HepG2 (cell line): ENCODE measurements at regions not wholly inside any gene's neighbourhood (a gene's known extent, or its start where the extent isn't known, plus 50 kb on each side); places are given as distances from the start of the nearest gene placed in this dataset.

Source experiments
- ATAC-seq: fragments of 200-7000 bp; cut with Tn5 transposase; 3 replicates; pipeline ENCODE4 v1.9.1; 2020; ENCODE audit warnings: mild to moderate bottlenecking, moderate library complexity
- BruUV-seq: library from RNA; stranded (reverse); fragments of 400-500 nt; replicated peaks from 2 replicates; lab custom pipeline; 2021; lab: Mats Ljungman, UMichigan
- CTCF ChIA-PET: fragments of 300-600 bp; formaldehyde crosslinking; extraction: SDS; loops from one replicate; lab custom pipeline; 2021; ENCODE audit warnings: low total read pairs, inconsistent platforms, low intra/inter-chr PET ratio; lab: Yijun Ruan, JAX
- POLR2A ChIA-PET: fragments of 350-600 bp; sonication (Branson Sonifier 250); formaldehyde crosslinking; loops from one replicate; lab custom pipeline; 2020; ENCODE audit warnings: antibody characterized with exemption, inconsistent platforms; lab: Yijun Ruan, JAX
- DNase-seq: peaks from one replicate; pipeline ENCODE4 v3.0.0-alpha.2; 2015; ENCODE audit warnings: low spot score
- FAIRE-seq: peaks from 3 replicates; lab custom pipeline; 2011; peaks lifted over from hg19 to GRCh38; lab: Jason Lieb, UNC
- H2AFZ ChIP-seq: one replicate; pipeline ENCODE4 v1.6.1; 2011; ENCODE audit warnings: low read length, inconsistent platforms
- H3K27ac ChIP-seq: fragments of 300-600 bp; 3 replicates; pipeline ENCODE4 v1.8.0; 2011; ENCODE audit warnings: mixed run types, mild to moderate bottlenecking, mixed read lengths, low read length, inconsistent platforms; ENCODE audit not compliant: insufficient read depth; ENCODE audit errors: extremely low read length
- H3K27me3 ChIP-seq, 2 experiments: fragments of 200-600 bp in 1 of 2; 2 replicates in 1 of 2; 3 replicates in 1 of 2; pipeline versions ENCODE4 v1.6.0 to v1.8.0; 2011; ENCODE audit warnings: low read length in 2 of 2, mild to moderate bottlenecking in 2 of 2, moderate library complexity in 2 of 2, inconsistent platforms in 1 of 2; ENCODE audit not compliant: insufficient read depth in 2 of 2, control insufficient read depth in 1 of 2
- H3K36me3 ChIP-seq, 2 experiments: fragments of 200-600 bp in 1 of 2; replicated peaks in 1 of 2; 2 replicates in 1 of 2; 3 replicates in 1 of 2; pipeline versions ENCODE4 v1.5.1 to v1.8.0; 2011; ENCODE audit warnings: low read length in 2 of 2, inconsistent platforms in 1 of 2; ENCODE audit not compliant: insufficient read depth in 2 of 2, control insufficient read depth in 1 of 2
- H3K4me1 ChIP-seq: 2 replicates; pipeline ENCODE4 v1.5.1; 2012; ENCODE audit warnings: low read length, inconsistent platforms; ENCODE audit not compliant: insufficient read depth
- H3K4me2 ChIP-seq: 2 replicates; pipeline ENCODE4 v1.6.0; 2011; ENCODE audit warnings: low read depth, low read length, inconsistent platforms
- H3K4me3 ChIP-seq, 3 experiments: fragments of 200-600 bp in 1 of 3; sonication (generic), shearing (Covaris generic) in 1 of 3; replicated peaks in 1 of 3; 2 replicates each; pipeline ENCODE4 v1.5.1; 2011 to 2016; ENCODE audit warnings: low read length in 3 of 3, inconsistent platforms in 2 of 3, low read depth in 2 of 3, mild to moderate bottlenecking in 2 of 3, control low read depth in 1 of 3, mixed read lengths in 1 of 3; ENCODE audit not compliant: insufficient read depth in 1 of 3
- H3K79me2 ChIP-seq: one replicate; pipeline ENCODE4 v1.6.1; 2011; ENCODE audit warnings: low read length, inconsistent platforms; ENCODE audit not compliant: insufficient read depth
- H3K9ac ChIP-seq: 2 replicates; pipeline ENCODE4 v1.6.0; 2011; ENCODE audit warnings: mild to moderate bottlenecking, low read depth, low read length, inconsistent platforms; ENCODE audit not compliant: insufficient read depth
- H3K9me3 ChIP-seq: 2 replicates; pipeline ENCODE4 v1.5.1; 2012; ENCODE audit warnings: mild to moderate bottlenecking, low read length
- H4K20me1 ChIP-seq: 2 replicates; pipeline ENCODE4 v1.6.0; 2011; ENCODE audit warnings: inconsistent platforms, mild to moderate bottlenecking, low read length, moderate library complexity; ENCODE audit not compliant: insufficient read depth
- HOXD1 ChIP-seq: sonication (generic); formaldehyde crosslinking; IDR thresholded peaks from 2 replicates; pipeline ENCODE4 v1.5.0; 2020; ENCODE audit warnings: missing genetic modification reagents
- JUN ChIP-seq: sonication (generic); formaldehyde crosslinking; IDR thresholded peaks from 2 replicates; pipeline ENCODE4 v1.4.0; 2020; ENCODE audit warnings: mild to moderate bottlenecking, missing genetic modification reagents
- TBL1XR1 ChIP-seq: fragments of 150-350 bp; IDR thresholded peaks from 2 replicates; pipeline ENCODE4 v1.6.1; 2014; ENCODE audit warnings: borderline replicate concordance, low read length; ENCODE audit not compliant: partially characterized antibody
- THAP8 ChIP-seq: sonication (generic); formaldehyde crosslinking; IDR thresholded peaks from 2 replicates; pipeline ENCODE4 v1.5.1; 2020; ENCODE audit warnings: missing genetic modification reagents, mild to moderate bottlenecking, borderline replicate concordance
- ZFYVE20 ChIP-seq: sonication (generic); formaldehyde crosslinking; IDR thresholded peaks from 2 replicates; pipeline ENCODE4 v1.8.0; 2023; ENCODE audit warnings: low read depth, mild to moderate bottlenecking, moderate library complexity, missing genetic modification reagents, borderline replicate concordance
- ZNF10 ChIP-seq: sonication (generic); formaldehyde crosslinking; IDR thresholded peaks from 2 replicates; pipeline ENCODE4 v1.4.0; 2020; ENCODE audit warnings: mild to moderate bottlenecking, low read depth, missing genetic modification reagents, borderline replicate concordance
- ZNF235 ChIP-seq: sonication (generic); formaldehyde crosslinking; IDR thresholded peaks from 2 replicates; pipeline ENCODE4 v1.8.1; 2023; ENCODE audit warnings: mild to moderate bottlenecking, missing genetic modification reagents, borderline replicate concordance
- ZNF276 ChIP-seq: sonication (generic); formaldehyde crosslinking; IDR thresholded peaks from 2 replicates; pipeline ENCODE4 v1.4.0; 2020; ENCODE audit warnings: mild to moderate bottlenecking, low read depth, missing genetic modification reagents
- ZNF446 ChIP-seq: sonication (generic); formaldehyde crosslinking; IDR thresholded peaks from 2 replicates; pipeline ENCODE4 v1.5.0; 2020; ENCODE audit warnings: mild to moderate bottlenecking, missing genetic modification reagents
- ZNF576 ChIP-seq: sonication (generic); formaldehyde crosslinking; IDR thresholded peaks from 2 replicates; pipeline ENCODE4 v1.4.0; 2020; ENCODE audit warnings: mild to moderate bottlenecking, missing genetic modification reagents
- ZNF646 ChIP-seq: sonication (generic); formaldehyde crosslinking; IDR thresholded peaks from 2 replicates; pipeline ENCODE4 v1.9.0; 2021; ENCODE audit warnings: mild to moderate bottlenecking, missing genetic modification reagents
- WGBS: methylation state at CpG from one replicate; pipeline ENCODE4 v1.1.6; 2017; ENCODE audit warnings: low lambda C conversion rate; 5-methylcytosine and 5-hydroxymethylcytosine counted together
- in situ Hi-C: cut with HindIII; loops from 2 replicates; pipeline ENCODE4 v1.10.0; 2017; ENCODE audit warnings: low pct_unique_long_range_greater_than_20kb; ENCODE audit not compliant: extremely low pct_ligation_motif_present
- intact Hi-C: fragments of 100-400 bp; cut with micrococcal nuclease; formaldehyde crosslinking; loops from one replicate; pipeline ENCODE4 v1.10.0; 2022; ENCODE audit not compliant: unreplicated experiment

GRCh38 chr15:72840114-72840513 is 56.6 kb upstream of the ADPGK start:
- ATAC-seq (no peak), DNase-seq (no peak), FAIRE-seq (no peak)
- H3K79me2 ChIP-seq, result no peaks in the 10 kb centered on the region
- no peak overlapping the region for H3K9ac ChIP-seq
- POLR2A ChIA-PET, result no interaction called here
- H4K20me1 ChIP-seq, result no peaks in the 10 kb centered on the region
- intact Hi-C loops, result no loop called here
- no peaks in the 10 kb centered on the region for H3K36me3 ChIP-seq
- CTCF ChIA-PET, result no interaction called here
- no peaks in the 10 kb centered on the region for H3K27me3 ChIP-seq
- no peaks in the 10 kb centered on the region for H3K4me1 ChIP-seq
- no TSS peak for BruUV-seq
- in situ Hi-C loops, result no loop called here
- H3K4me2 ChIP-seq, result no peak overlapping the region
- no peaks in the 10 kb centered on the region for H3K9me3 ChIP-seq
- H3K4me3 ChIP-seq, result no peak overlapping the region
- H2AFZ ChIP-seq, result no peak overlapping the region
- WGBS, result 28% methylated on average over 7 of the region's 7 CpGs
- H3K27ac ChIP-seq, result no peak overlapping the region
- TF ChIP-seq JUN (CRISPR knock-in tag) (no peak), ZNF10 (CRISPR knock-in tag) (no peak), ZFYVE20 (CRISPR knock-in tag) (no peak), TBL1XR1 (no peak), THAP8 (CRISPR knock-in tag) (no peak), ZNF276 (no peak), HOXD1 (CRISPR knock-in tag) (no peak), ZNF235 (CRISPR knock-in tag) (no peak), ZNF576 (CRISPR knock-in tag) (no peak), ZNF446 (CRISPR knock-in tag) (no peak), ZNF646 (CRISPR knock-in tag) (no peak)
